ENCODE measurements at regions not wholly inside any gene's neighbourhood (a gene's known extent, or its start where the extent isn't known, plus 50 kb on each side); places are given as distances from the start of the nearest gene placed in this dataset.

DNA sequence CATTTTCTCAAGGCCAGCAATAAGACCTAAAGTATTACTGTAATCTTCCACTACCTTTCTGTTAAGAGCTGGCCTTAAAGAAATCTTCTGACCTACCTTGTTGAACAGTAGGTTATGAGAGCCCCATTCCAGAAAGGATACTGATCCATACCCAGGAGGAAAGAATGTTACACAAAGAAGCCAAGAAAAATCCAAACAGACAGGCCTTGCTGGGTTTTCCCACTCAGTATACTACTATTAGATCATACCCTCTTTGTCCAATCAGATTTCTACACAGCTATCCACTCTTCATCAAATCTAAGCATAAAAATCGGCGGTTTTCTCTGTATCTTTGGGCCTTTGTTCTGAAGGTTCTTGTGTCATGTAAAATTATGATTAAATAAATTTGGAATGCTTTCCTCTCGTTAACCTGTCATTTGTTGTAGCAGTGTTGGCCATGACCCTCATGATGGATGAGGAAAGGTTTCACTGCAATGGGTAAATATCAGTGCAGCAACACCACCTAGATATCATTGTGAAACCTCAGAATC is 292.3 kb downstream of the ANKRD50 start:
- no peak overlapping the region for H3K4me3 Mint-ChIP-seq
- no peaks in the 10 kb centered on the region for H3K4me1 Mint-ChIP-seq
- Histone ChIP-seq H3K4me3 (ENCODE audit: low read length) (no peak overlapping the region), H3K27me3 (ENCODE audit: control insufficient read depth, insufficient read depth, low read length) (no peaks in the 10 kb centered on the region), H3K36me3 (ENCODE audit: control insufficient read depth, insufficient read depth, low read length) (no peaks in the 10 kb centered on the region), H3K27ac (ENCODE audit: low read length) (no peak overlapping the region), H3K9me3 (ENCODE audit: control insufficient read depth, insufficient read depth, low read length) (no peaks in the 10 kb centered on the region), H3K4me1 (ENCODE audit: control insufficient read depth, insufficient read depth, low read length) (no peaks in the 10 kb centered on the region)
- intact Hi-C loops (cut with micrococcal nuclease) = no loop called here
- ATAC-seq (no peak), DNase-seq (no peak)
- TF ChIP-seq, protein P1, sequence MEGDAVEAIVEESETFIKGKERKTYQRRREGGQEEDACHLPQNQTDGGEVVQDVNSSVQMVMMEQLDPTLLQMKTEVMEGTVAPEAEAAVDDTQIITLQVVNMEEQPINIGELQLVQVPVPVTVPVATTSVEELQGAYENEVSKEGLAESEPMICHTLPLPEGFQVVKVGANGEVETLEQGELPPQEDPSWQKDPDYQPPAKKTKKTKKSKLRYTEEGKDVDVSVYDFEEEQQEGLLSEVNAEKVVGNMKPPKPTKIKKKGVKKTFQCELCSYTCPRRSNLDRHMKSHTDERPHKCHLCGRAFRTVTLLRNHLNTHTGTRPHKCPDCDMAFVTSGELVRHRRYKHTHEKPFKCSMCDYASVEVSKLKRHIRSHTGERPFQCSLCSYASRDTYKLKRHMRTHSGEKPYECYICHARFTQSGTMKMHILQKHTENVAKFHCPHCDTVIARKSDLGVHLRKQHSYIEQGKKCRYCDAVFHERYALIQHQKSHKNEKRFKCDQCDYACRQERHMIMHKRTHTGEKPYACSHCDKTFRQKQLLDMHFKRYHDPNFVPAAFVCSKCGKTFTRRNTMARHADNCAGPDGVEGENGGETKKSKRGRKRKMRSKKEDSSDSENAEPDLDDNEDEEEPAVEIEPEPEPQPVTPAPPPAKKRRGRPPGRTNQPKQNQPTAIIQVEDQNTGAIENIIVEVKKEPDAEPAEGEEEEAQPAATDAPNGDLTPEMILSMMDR (IDR thresholded peaks at IDR 0.05) = no peak
- H3K9me3 Mint-ChIP-seq = peaks cover 4 to 7% of the 10 kb centered on the region in 2 donors
- H3K27ac Mint-ChIP-seq = no peak overlapping the region
- no peaks in the 10 kb centered on the region for H3K36me3 Mint-ChIP-seq
- WGBS (ENCODE audit: insufficient coverage) = 58% methylated on average over 1 of the region's 3 CpGs
- H3K27me3 Mint-ChIP-seq (ENCODE audit: low read depth in 2 of 2) = no peaks in the 10 kb centered on the region

DNA sequence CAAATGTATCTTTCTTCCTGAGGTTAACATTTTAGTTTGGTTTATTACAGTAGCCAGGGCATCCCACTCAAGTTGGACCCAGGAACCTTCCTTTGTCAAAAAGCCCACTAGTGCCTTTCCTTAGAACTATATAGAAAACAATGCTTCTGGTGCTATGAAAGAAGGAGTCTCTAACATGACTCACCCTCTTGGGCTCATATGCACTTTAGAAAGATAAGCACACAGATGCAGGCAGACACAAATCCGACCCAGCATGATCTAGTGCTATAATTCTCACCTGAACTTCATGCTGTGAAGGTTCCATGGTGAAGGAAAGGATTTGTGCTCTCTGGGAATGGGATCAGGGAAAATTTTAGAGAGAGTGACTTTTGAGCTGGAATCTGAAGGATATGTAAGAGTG is 289.4 kb downstream of the ANKRD50 start:
- Mint-ChIP-seq H3K4me3 (no peak overlapping the region), H3K27ac (no peak overlapping the region), H3K4me1 (no peaks in the 10 kb centered on the region), H3K36me3 (no peaks in the 10 kb centered on the region), H3K9me3 (peaks cover 4 to 5% of the 10 kb centered on the region in 2 donors), H3K27me3 (ENCODE audit: low read depth in 2 of 2) (no peaks in the 10 kb centered on the region)
- Histone ChIP-seq H3K4me3 (ENCODE audit: low read length) (no peak overlapping the region), H3K27me3 (ENCODE audit: control insufficient read depth, insufficient read depth, low read length) (no peaks in the 10 kb centered on the region), H3K4me1 (ENCODE audit: control insufficient read depth, insufficient read depth, low read length) (no peaks in the 10 kb centered on the region), H3K27ac (ENCODE audit: low read length) (no peak overlapping the region), H3K36me3 (ENCODE audit: control insufficient read depth, insufficient read depth, low read length) (no peaks in the 10 kb centered on the region), H3K9me3 (ENCODE audit: control insufficient read depth, insufficient read depth, low read length) (no peaks in the 10 kb centered on the region)
- WGBS (ENCODE audit: insufficient coverage) = 80% methylated on average over 1 of the region's 1 CpG
- ATAC-seq = no peak
- no peak for DNase-seq
- intact Hi-C loops (cut with micrococcal nuclease) = no loop called here
- TF ChIP-seq, protein P1 (IDR thresholded peaks at IDR 0.05) = no peak

DNA sequence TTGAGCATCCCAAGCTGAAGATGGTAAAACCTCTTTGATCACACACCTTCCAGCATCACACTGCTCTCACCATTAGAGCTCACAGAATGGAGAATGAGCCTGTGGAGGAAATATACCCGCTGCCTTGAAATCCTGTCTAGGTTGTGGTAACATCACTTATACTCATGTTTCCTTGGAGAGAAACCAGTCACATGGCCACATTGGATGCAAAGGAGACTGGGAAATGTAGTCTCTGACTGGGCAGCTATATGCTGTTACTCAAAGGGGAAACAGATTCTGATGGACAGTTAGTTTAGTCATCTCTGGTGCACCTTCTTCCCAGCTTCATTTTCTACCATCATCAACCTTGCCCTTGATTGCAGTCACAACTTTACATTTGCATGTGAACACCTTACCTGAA is 286.3 kb downstream of the ANKRD50 start:
- TF ChIP-seq, protein P1 (IDR thresholded peaks at IDR 0.05) = no peak
- no peaks in the 10 kb centered on the region for H3K27me3 ChIP-seq (ENCODE audit: control insufficient read depth, insufficient read depth, low read length)
- intact Hi-C loops (cut with micrococcal nuclease) = no loop called here
- Mint-ChIP-seq H3K36me3 (no peaks in the 10 kb centered on the region), H3K4me1 (no peaks in the 10 kb centered on the region), H3K9me3 (peaks cover 4 to 5% of the 10 kb centered on the region in 2 donors), H3K27me3 (ENCODE audit: low read depth in 2 of 2) (no peaks in the 10 kb centered on the region), H3K4me3 (no peak overlapping the region), H3K27ac (no peak overlapping the region)
- no peaks in the 10 kb centered on the region for H3K4me1 ChIP-seq (ENCODE audit: control insufficient read depth, insufficient read depth, low read length)
- DNase-seq = no peak
- no peaks in the 10 kb centered on the region for H3K9me3 ChIP-seq (ENCODE audit: control insufficient read depth, insufficient read depth, low read length)
- no peak for ATAC-seq
- no peak overlapping the region for H3K4me3 ChIP-seq (ENCODE audit: low read length)
- 0% methylated on average over 1 of the region's 1 CpG for WGBS (ENCODE audit: insufficient coverage)
- no peaks in the 10 kb centered on the region for H3K36me3 ChIP-seq (ENCODE audit: control insufficient read depth, insufficient read depth, low read length)
- H3K27ac ChIP-seq (ENCODE audit: low read length) = no peak overlapping the region

DNA sequence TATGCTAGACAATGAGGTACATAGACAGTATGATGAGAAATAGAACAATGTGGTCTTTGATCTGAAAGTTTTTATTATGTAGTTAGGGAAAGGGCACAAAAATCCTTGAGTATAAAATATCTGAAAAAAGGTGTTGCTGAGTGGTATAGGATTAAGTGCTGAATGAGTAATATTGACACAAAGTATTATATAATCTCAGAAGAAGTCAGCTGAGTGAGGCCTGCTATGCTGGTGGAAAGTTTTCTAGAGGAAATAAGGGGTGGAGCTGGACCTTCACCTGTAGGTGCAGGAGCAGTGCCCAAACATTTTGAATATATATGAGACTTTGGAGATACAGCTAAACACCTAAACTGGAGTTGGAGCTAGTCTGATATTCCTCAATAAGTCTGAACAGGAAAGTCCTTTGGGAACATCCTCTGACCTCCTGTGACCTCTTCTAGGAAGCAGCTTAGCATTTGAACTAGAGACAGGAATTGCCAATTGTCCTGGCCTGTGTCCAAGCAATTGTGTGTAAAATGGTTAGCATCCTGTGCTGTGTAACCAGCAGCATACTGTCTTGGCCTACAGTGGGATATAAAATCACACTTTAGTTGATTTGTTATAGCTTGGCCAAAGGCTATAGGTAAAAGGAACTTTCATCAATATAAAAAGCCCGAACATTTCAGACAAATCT is 285.3 kb downstream of the ANKRD50 start:
- no peak overlapping the region for H3K27ac Mint-ChIP-seq

More for the DNA sequence above, 285.3 kb downstream of the ANKRD50 start:
- no peak overlapping the region for H3K27ac ChIP-seq (ENCODE audit: low read length)
- H3K27me3 Mint-ChIP-seq (ENCODE audit: low read depth in 2 of 2) = no peaks in the 10 kb centered on the region
- TF ChIP-seq, protein P1 (IDR thresholded peaks at IDR 0.05) = no peak
- no peak overlapping the region for H3K4me3 Mint-ChIP-seq
- no CpG with 5 or more reads among the region's 1 CpG for WGBS (ENCODE audit: insufficient coverage)
- H3K36me3 ChIP-seq (ENCODE audit: control insufficient read depth, insufficient read depth, low read length) = no peaks in the 10 kb centered on the region
- H3K36me3 Mint-ChIP-seq = no peaks in the 10 kb centered on the region
- no peak overlapping the region for H3K4me3 ChIP-seq (ENCODE audit: low read length)
- H3K9me3 ChIP-seq (ENCODE audit: control insufficient read depth, insufficient read depth, low read length) = no peaks in the 10 kb centered on the region
- H3K4me1 ChIP-seq (ENCODE audit: control insufficient read depth, insufficient read depth, low read length) = no peaks in the 10 kb centered on the region
- no peaks in the 10 kb centered on the region for H3K4me1 Mint-ChIP-seq
- H3K27me3 ChIP-seq (ENCODE audit: control insufficient read depth, insufficient read depth, low read length) = no peaks in the 10 kb centered on the region
- ATAC-seq (no peak), DNase-seq (no peak)
- H3K9me3 Mint-ChIP-seq = peaks cover 0 to 5% of the 10 kb centered on the region in 2 donors
- intact Hi-C loops (cut with micrococcal nuclease) = no loop called here
